ENCODE measurements at regions not wholly inside any gene's neighbourhood (a gene's known extent, or its start where the extent isn't known, plus 50 kb on each side); places are given as distances from the start of the nearest gene placed in this dataset.

GRCh38 chr11:16484434-16484833, 128.1 kb upstream of the SOX6 start:
- intact Hi-C loops (cut with micrococcal nuclease; ENCODE audit: unreplicated experiment) = no loop called here
- H3K4me2 ChIP-seq (ENCODE audit: low read depth, low read length) = no peak overlapping the region
- no peaks in the 10 kb centered on the region for H4K20me1 ChIP-seq (ENCODE audit: insufficient read depth, low read length)
- 21% methylated on average over 7 of the region's 7 CpGs for WGBS (ENCODE audit: low lambda C conversion rate)
- no peak for DNase-seq (ENCODE audit: low spot score)
- H3K4me3 ChIP-seq (replicated peaks in 1 of 3; ENCODE audit: insufficient read depth in 1 of 3, low read depth in 2 of 3, low read length in 3 of 3) = no peak overlapping the region
- H3K4me1 ChIP-seq (ENCODE audit: insufficient read depth, low read length) = no peaks in the 10 kb centered on the region
- H3K9ac ChIP-seq (ENCODE audit: insufficient read depth, low read depth, low read length) = no peak overlapping the region
- no peaks in the 10 kb centered on the region for H3K79me2 ChIP-seq (ENCODE audit: insufficient read depth, low read length)
- no peaks in the 10 kb centered on the region for H3K27me3 ChIP-seq (ENCODE audit: control insufficient read depth in 1 of 2, insufficient read depth in 2 of 2, low read length in 2 of 2)
- no peak for FAIRE-seq
- ChIA-PET CTCF (ENCODE audit: low intra/inter-chr PET ratio, low total read pairs) (no interaction called here), POLR2A (no interaction called here)
- H3K27ac ChIP-seq (ENCODE audit: extremely low read length, insufficient read depth, low read length) = no peak overlapping the region
- in situ Hi-C loops (cut with HindIII; ENCODE audit: extremely low pct_ligation_motif_present, low pct_unique_long_range_greater_than_20kb) = no loop called here
- ATAC-seq = no peak
- no peaks in the 10 kb centered on the region for H3K36me3 ChIP-seq (replicated peaks in 1 of 2; ENCODE audit: control insufficient read depth in 1 of 2, insufficient read depth in 2 of 2, low read length in 2 of 2)
- no peak for TF ChIP-seq NCOA1 (CRISPR knock-in tag; IDR thresholded peaks at IDR 0.05)
- TF ChIP-seq ZNF205 (CRISPR knock-in tag; IDR thresholded peaks at IDR 0.05) = no peak
- no peak for TF ChIP-seq ZNF232 (CRISPR knock-in tag; IDR thresholded peaks at IDR 0.05; ENCODE audit: borderline replicate concordance)
- TF ChIP-seq SRY (CRISPR knock-in tag; IDR thresholded peaks at IDR 0.05) = no peak
- no peak overlapping the region for H2AFZ ChIP-seq (ENCODE audit: low read length)
- no peaks in the 10 kb centered on the region for H3K9me3 ChIP-seq (ENCODE audit: low read length)
- no TSS peak for BruUV-seq (replicated peaks)

- Histone ChIP-seq H3K4me1 (ENCODE audit: insufficient read depth, low read length) (no peaks in the 10 kb centered on the region), H3K36me3 (replicated peaks in 1 of 2; ENCODE audit: control insufficient read depth in 1 of 2, insufficient read depth in 2 of 2, low read length in 2 of 2) (no peaks in the 10 kb centered on the region), H3K9me3 (ENCODE audit: low read length) (no peaks in the 10 kb centered on the region), H3K27me3 (ENCODE audit: control insufficient read depth in 1 of 2, insufficient read depth in 2 of 2, low read length in 2 of 2) (no peaks in the 10 kb centered on the region; a peak in 1 of 5 replicates), H3K9ac (ENCODE audit: insufficient read depth, low read depth, low read length) (no peak overlapping the region), H4K20me1 (ENCODE audit: insufficient read depth, low read length) (no peaks in the 10 kb centered on the region), H3K79me2 (ENCODE audit: insufficient read depth, low read length) (no peaks in the 10 kb centered on the region), H3K4me2 (ENCODE audit: low read depth, low read length) (no peak overlapping the region), H2AFZ (ENCODE audit: low read length) (no peak overlapping the region), H3K27ac (ENCODE audit: extremely low read length, insufficient read depth, low read length) (no peak overlapping the region), H3K4me3 (replicated peaks in 1 of 3; ENCODE audit: insufficient read depth in 1 of 3, low read depth in 2 of 3, low read length in 3 of 3) (no peak overlapping the region)
- in situ Hi-C loops (cut with HindIII; ENCODE audit: extremely low pct_ligation_motif_present, low pct_unique_long_range_greater_than_20kb) (no loop called here), intact Hi-C loops (cut with micrococcal nuclease; ENCODE audit: unreplicated experiment) (no loop called here)
- no peak for DNase-seq (ENCODE audit: low spot score)
- CTCF ChIA-PET (ENCODE audit: low intra/inter-chr PET ratio, low total read pairs) = no interaction called here
- no peak for FAIRE-seq
- no peak for ATAC-seq
- BruUV-seq (replicated peaks) = no TSS peak
- POLR2A ChIA-PET = no interaction called here
- 0% methylated on average over 2 of the region's 2 CpGs for WGBS (ENCODE audit: low lambda C conversion rate)
- TF ChIP-seq ZNF772 (CRISPR knock-in tag; IDR thresholded peaks at IDR 0.05) (no peak), TFAP4 (IDR thresholded peaks at IDR 0.05; ENCODE audit: borderline replicate concordance, low read depth) (no peak), AGO1 (IDR thresholded peaks at IDR 0.05; ENCODE audit: low read depth, low read length, poor library complexity, severe bottlenecking) (no peak), FOXO4 (CRISPR knock-in tag; conservative IDR thresholded peaks at IDR 0.05) (no peak), JUNB (CRISPR knock-in tag; IDR thresholded peaks at IDR 0.05; ENCODE audit: borderline replicate concordance) (no peak), ZNF609 (CRISPR knock-in tag; IDR thresholded peaks at IDR 0.05; ENCODE audit: borderline replicate concordance) (no peak), ZNF784 (CRISPR knock-in tag; IDR thresholded peaks at IDR 0.05; ENCODE audit: borderline replicate concordance) (no peak), ATF1 (CRISPR knock-in tag; IDR thresholded peaks at IDR 0.05) (no peak)
Measured at GRCh38 chr11:16474659-16475058, 118.3 kb upstream of the SOX6 start.
